ENCODE measurements at regions not wholly inside any gene's neighbourhood (a gene's known extent, or its start where the extent isn't known, plus 50 kb on each side); places are given as distances from the start of the nearest gene placed in this dataset.

DNA sequence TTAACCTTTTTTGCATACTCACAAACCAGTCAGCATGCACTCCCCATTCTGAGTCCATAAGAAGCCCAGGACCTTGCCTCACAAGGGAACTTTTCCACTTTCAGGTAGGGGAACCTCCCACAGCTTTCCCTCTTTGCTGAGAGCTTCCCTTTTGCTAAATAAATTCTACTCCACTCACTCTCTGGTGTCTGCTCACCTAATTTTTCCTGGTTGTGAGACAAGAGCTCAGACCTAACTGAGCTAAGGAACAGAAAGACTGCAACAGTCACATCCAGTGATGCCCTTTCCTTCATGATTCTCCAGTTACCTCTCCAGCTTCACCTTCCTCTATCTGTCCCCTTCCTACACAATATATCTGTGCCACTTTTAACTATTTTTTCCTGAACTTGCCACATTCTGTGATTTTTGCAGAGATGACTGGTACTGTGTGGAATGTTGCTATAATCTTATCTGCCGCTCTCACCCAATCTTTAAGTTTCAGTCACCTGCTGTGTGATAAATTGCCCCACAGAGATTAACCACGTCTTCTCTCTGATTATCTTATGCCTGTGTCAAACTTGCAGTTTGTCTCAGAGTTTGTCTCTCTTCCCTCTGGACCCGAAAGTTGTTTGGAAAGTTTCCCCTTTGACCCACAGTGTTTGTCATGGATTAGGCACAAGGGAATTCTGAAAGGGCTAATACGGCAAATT lies 737.1 kb upstream of the FLRT2 start:
- H3K27me3 ChIP-seq (ENCODE audit: control insufficient read depth, insufficient read depth, low read length), result no peaks in the 10 kb centered on the region
- H3K4me3 ChIP-seq (ENCODE audit: low read depth, low read length), result no peak overlapping the region
- CTCF ChIA-PET, result no interaction called here
- TF ChIP-seq, protein P1, sequence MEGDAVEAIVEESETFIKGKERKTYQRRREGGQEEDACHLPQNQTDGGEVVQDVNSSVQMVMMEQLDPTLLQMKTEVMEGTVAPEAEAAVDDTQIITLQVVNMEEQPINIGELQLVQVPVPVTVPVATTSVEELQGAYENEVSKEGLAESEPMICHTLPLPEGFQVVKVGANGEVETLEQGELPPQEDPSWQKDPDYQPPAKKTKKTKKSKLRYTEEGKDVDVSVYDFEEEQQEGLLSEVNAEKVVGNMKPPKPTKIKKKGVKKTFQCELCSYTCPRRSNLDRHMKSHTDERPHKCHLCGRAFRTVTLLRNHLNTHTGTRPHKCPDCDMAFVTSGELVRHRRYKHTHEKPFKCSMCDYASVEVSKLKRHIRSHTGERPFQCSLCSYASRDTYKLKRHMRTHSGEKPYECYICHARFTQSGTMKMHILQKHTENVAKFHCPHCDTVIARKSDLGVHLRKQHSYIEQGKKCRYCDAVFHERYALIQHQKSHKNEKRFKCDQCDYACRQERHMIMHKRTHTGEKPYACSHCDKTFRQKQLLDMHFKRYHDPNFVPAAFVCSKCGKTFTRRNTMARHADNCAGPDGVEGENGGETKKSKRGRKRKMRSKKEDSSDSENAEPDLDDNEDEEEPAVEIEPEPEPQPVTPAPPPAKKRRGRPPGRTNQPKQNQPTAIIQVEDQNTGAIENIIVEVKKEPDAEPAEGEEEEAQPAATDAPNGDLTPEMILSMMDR (IDR thresholded peaks at IDR 0.05; ENCODE audit: low read depth, low read length), result no peak
- no peaks in the 10 kb centered on the region for H3K9me3 ChIP-seq (ENCODE audit: control insufficient read depth, insufficient read depth, low read length)
- H3K27ac ChIP-seq (ENCODE audit: low read depth, low read length), result no peak overlapping the region
- POLR2A ChIA-PET, result no interaction called here
- DNase-seq (ENCODE audit: low read depth, low spot score), result no peak

DNA sequence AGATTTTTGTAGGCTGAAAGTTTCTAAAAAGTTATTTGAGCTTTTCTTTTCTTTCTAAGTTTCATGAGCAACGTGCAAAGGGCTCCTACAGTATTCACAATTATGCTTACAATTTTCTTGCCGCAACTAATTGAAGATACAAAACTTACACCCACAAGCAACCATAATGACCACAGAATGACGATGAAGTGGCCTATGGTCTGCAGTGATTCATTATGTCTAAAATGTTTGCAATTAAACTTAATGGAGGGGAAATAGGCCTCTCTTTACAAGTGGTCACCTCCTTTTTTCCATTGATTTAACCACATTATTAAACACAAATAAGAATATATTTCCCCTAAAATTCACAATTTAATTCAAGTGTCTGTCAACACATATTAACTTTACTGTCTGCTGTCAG lies 732.6 kb upstream of the FLRT2 start:
- Histone ChIP-seq H3K4me3 (ENCODE audit: low read depth, low read length) (no peak overlapping the region), H3K27me3 (ENCODE audit: control insufficient read depth, insufficient read depth, low read length) (no peaks in the 10 kb centered on the region), H3K9me3 (ENCODE audit: control insufficient read depth, insufficient read depth, low read length) (no peaks in the 10 kb centered on the region), H3K27ac (ENCODE audit: low read depth, low read length) (no peak overlapping the region)
- no peak for DNase-seq (ENCODE audit: low read depth, low spot score)
- ChIA-PET POLR2A (no interaction called here), CTCF (no interaction called here)
- TF ChIP-seq, protein P1 (IDR thresholded peaks at IDR 0.05; ENCODE audit: low read depth, low read length), result no peak

GRCh38 chr14:84804468-84804867 lies 725.5 kb upstream of the FLRT2 start:
- ChIA-PET CTCF (no interaction called here), POLR2A (no interaction called here)
- Histone ChIP-seq H3K27ac (ENCODE audit: low read depth, low read length) (no peak overlapping the region), H3K9me3 (ENCODE audit: control insufficient read depth, insufficient read depth, low read length) (no peaks in the 10 kb centered on the region), H3K27me3 (ENCODE audit: control insufficient read depth, insufficient read depth, low read length) (no peaks in the 10 kb centered on the region), H3K4me3 (ENCODE audit: low read depth, low read length) (no peak overlapping the region)
- TF ChIP-seq, protein P1 (IDR thresholded peaks at IDR 0.05; ENCODE audit: low read depth, low read length), result no peak
- DNase-seq (ENCODE audit: low read depth, low spot score), result no peak

DNA sequence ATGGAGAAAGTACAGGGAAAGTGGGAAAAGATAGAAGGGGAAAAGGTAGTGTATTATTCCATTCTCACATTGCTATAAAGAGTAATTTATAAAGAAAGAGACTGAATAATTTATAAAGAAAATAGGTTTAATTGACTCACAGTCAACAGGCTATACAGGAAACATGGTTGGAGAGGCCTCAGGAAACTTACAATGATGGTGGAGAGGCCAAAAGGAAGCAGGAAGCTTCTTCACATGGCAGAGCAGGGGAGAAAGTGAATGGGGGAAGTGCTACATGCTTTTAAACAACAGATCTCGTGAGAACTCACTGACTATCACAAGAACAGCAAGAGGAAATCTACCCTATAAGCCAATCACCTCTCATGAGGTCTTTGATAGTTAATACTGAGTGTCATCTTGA lies 725.0 kb upstream of the FLRT2 start:
- ChIA-PET POLR2A (no interaction called here), CTCF (no interaction called here)
- TF ChIP-seq, protein P1 (IDR thresholded peaks at IDR 0.05; ENCODE audit: low read depth, low read length), result no peak

GRCh38 chr14:84806181-84806580 lies 723.8 kb upstream of the FLRT2 start:
- DNase-seq (ENCODE audit: low read depth, low spot score), result no peak
- ChIA-PET CTCF (interaction anchor here (0.9 kb wide), 1 partner anchor 1506 kb away, joined by 4 read pairs; no protein-coding TSS in a partner anchor), POLR2A (no interaction called here)
- H3K4me3 ChIP-seq (ENCODE audit: low read depth, low read length), result no peak overlapping the region
- H3K27me3 ChIP-seq (ENCODE audit: control insufficient read depth, insufficient read depth, low read length), result no peaks in the 10 kb centered on the region
- no peak overlapping the region for H3K27ac ChIP-seq (ENCODE audit: low read depth, low read length)
- H3K9me3 ChIP-seq (ENCODE audit: control insufficient read depth, insufficient read depth, low read length), result no peaks in the 10 kb centered on the region
- TF ChIP-seq, protein P1 (IDR thresholded peaks at IDR 0.05; ENCODE audit: low read depth, low read length), result no peak

More for the DNA sequence above, 725.0 kb upstream of the FLRT2 start:
- no peak overlapping the region for H3K27ac ChIP-seq (ENCODE audit: low read depth, low read length)
- H3K4me3 ChIP-seq (ENCODE audit: low read depth, low read length), result no peak overlapping the region
- H3K9me3 ChIP-seq (ENCODE audit: control insufficient read depth, insufficient read depth, low read length), result no peaks in the 10 kb centered on the region
- DNase-seq (ENCODE audit: low read depth, low spot score), result no peak
- H3K27me3 ChIP-seq (ENCODE audit: control insufficient read depth, insufficient read depth, low read length), result no peaks in the 10 kb centered on the region
